AG04450 (cell line): ENCODE measurements at regions not wholly inside any gene's neighbourhood (a gene's known extent, or its start where the extent isn't known, plus 50 kb on each side); places are given as distances from the start of the nearest gene placed in this dataset.

ENCODE experiments used
- CTCF ChIA-PET: fragments of 300-600, 350-600 bp; formaldehyde crosslinking; extraction: SDS; loops from one replicate; lab custom pipeline; 2022; ENCODE audit warnings: antibody characterized with exemption, inconsistent platforms; lab: Charles Lee
- POLR2A ChIA-PET: fragments of 350-600 bp; formaldehyde crosslinking; extraction: SDS; loops from one replicate; lab custom pipeline; 2021; ENCODE audit warnings: antibody characterized with exemption, inconsistent platforms; lab: Yijun Ruan, JAX
- DNase-seq: peaks from one replicate; pipeline ENCODE4 v3.0.0-alpha.2; 2011; ENCODE audit warnings: low read depth, low spot score
- H3K27ac ChIP-seq: one replicate; pipeline ENCODE4 v1.5.1; 2012; ENCODE audit warnings: low read depth, low read length, control low read depth
- H3K27me3 ChIP-seq: one replicate; pipeline ENCODE4 v1.6.0; 2012; ENCODE audit warnings: low read length; ENCODE audit not compliant: control insufficient read depth, insufficient read depth
- H3K4me3 ChIP-seq: 2 replicates; pipeline ENCODE4 v1.5.1; 2011; ENCODE audit warnings: mild to moderate bottlenecking, low read depth, low read length, control low read depth
- H3K9me3 ChIP-seq: 2 replicates; pipeline ENCODE4 v1.5.1; 2012; ENCODE audit warnings: low read length; ENCODE audit not compliant: control insufficient read depth, insufficient read depth
- CTCF ChIP-seq: IDR thresholded peaks from 2 replicates; pipeline ENCODE4 v1.5.1; 2011; ENCODE audit warnings: low read depth, low read length, control low read depth, inconsistent platforms

DNA sequence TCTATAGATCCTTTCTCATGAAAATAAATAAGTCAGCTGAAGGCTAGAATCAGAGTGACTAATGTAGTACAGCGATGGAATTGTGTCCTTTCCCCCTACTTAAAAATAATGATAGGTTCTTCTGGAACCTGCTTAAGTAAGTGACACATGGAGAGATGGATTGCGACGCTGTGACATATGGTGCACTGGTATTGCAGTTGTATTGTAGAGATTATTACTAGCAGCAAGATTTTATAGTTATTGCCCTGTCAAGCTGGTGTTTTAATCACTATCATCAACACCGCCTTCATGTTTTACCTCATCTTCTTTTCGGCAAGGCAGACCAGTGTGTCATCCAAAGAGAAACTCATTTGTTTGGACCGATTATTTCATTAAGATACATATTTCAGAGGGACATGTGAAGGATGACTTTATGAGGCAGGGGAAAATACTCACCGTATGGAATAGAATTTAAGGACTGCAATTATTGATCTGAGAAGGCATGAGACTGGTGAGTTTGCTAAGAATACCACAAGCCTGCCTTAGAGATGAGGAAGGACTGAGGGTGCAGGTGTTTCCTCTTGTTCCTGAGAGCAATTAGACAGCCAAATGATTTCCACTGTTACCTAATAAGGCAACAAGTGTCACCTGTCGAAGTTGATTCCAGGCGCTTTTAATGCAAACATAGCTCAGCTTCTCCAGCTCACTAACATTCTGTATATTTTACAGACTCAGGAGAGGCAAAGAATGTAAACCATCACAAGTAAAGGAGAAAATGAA is 1855.5 kb downstream of the MAT2B start:
- H3K9me3 ChIP-seq, result no peaks in the 10 kb centered on the region
- no peak for TF ChIP-seq CTCF
- no peak overlapping the region for H3K4me3 ChIP-seq
- ChIA-PET POLR2A (no interaction called here), CTCF (no interaction called here)
- H3K27me3 ChIP-seq, result no peaks in the 10 kb centered on the region
- no peak overlapping the region for H3K27ac ChIP-seq
- DNase-seq, result no peak

- no peak overlapping the region for H3K27ac ChIP-seq
- no peak overlapping the region for H3K4me3 ChIP-seq
- ChIA-PET CTCF (no interaction called here), POLR2A (interaction anchor here (0.6 kb wide), 1 partner anchor 25 kb away, joined by 5 read pairs; no protein-coding TSS in a partner anchor)
- H3K9me3 ChIP-seq, result no peaks in the 10 kb centered on the region
- no peak for DNase-seq
- H3K27me3 ChIP-seq, result no peaks in the 10 kb centered on the region
- no peak for TF ChIP-seq CTCF
These were observed 1864.8 kb downstream of the MAT2B start for GRCh38 chr5:165370233-165370632.

- no peak overlapping the region for H3K4me3 ChIP-seq
- CTCF ChIA-PET, result no interaction called here
- H3K27ac ChIP-seq, result no peak overlapping the region
- H3K9me3 ChIP-seq, result no peaks in the 10 kb centered on the region
- no peaks in the 10 kb centered on the region for H3K27me3 ChIP-seq
- POLR2A ChIA-PET, result interaction anchor here (0.6 kb wide), 1 partner anchor 24 kb away, joined by 5 read pairs; no protein-coding TSS in a partner anchor
- no peak for TF ChIP-seq CTCF
- no peak for DNase-seq
These were observed 1865.4 kb downstream of the MAT2B start for GRCh38 chr5:165370794-165371193.

GRCh38 chr5:165375201-165375600 is 1869.8 kb downstream of the MAT2B start:
- Histone ChIP-seq H3K4me3 (no peak overlapping the region), H3K27me3 (no peaks in the 10 kb centered on the region), H3K27ac (no peak overlapping the region), H3K9me3 (no peaks in the 10 kb centered on the region)
- ChIA-PET CTCF (no interaction called here), POLR2A (no interaction called here)
- no peak for DNase-seq
- no peak for TF ChIP-seq CTCF

GRCh38 chr5:165393839-165394238 is 1888.4 kb downstream of the MAT2B start:
- H3K9me3 ChIP-seq, result no peaks in the 10 kb centered on the region
- ChIA-PET CTCF (no interaction called here), POLR2A (no interaction called here)

More at GRCh38 chr5:165393839-165394238, 1888.4 kb downstream of the MAT2B start:
- DNase-seq, result no peak
- H3K27ac ChIP-seq, result no peak overlapping the region
- no peak for TF ChIP-seq CTCF
- no peak overlapping the region for H3K4me3 ChIP-seq
- H3K27me3 ChIP-seq, result no peaks in the 10 kb centered on the region
